Left lung (tissue), 4 donors: ENCODE measurements at regions not wholly inside any gene's neighbourhood (a gene's known extent, or its start where the extent isn't known, plus 50 kb on each side); places are given as distances from the start of the nearest gene placed in this dataset.

Experiments
- ATAC-seq: fragments of 200-7000 bp; cut with Tn5 transposase; one replicate; pipeline ENCODE4 v1.9.1; 2020; ENCODE audit warnings: moderate library complexity
- DNase-seq, 4 donors: peaks; one replicate each; pipeline ENCODE4 v3.0.0-alpha.2; 2013 to 2020
- H3K27ac ChIP-seq, 2 donors: fragments of 200-600 bp; sonication (generic) in 1 of 2; one replicate each; pipeline versions ENCODE4 v1.5.0 to v1.8.0; 2020 to 2021
- H3K27me3 ChIP-seq, 2 donors: fragments of 200-600 bp; sonication (generic) in 1 of 2; one replicate each; pipeline versions ENCODE4 v1.5.0 to v1.8.0; 2020 to 2021
- H3K36me3 ChIP-seq, 2 donors: fragments of 200-600 bp; sonication (generic) in 1 of 2; one replicate each; pipeline versions ENCODE4 v1.5.0 to v1.8.0; 2020 to 2021
- H3K4me1 ChIP-seq, 2 donors: fragments of 200-600 bp; one replicate each; pipeline ENCODE4 v1.8.0; 2021
- H3K4me3 ChIP-seq, 2 donors: fragments of 200-600 bp; sonication (generic) in 1 of 2; one replicate each; pipeline versions ENCODE4 v1.5.0 to v1.8.0; 2020 to 2021; ENCODE audit warnings: mild to moderate bottlenecking in 1 of 2
- H3K9me3 ChIP-seq, 2 donors: fragments of 200-600 bp; sonication (generic) in 1 of 2; one replicate each; pipeline versions ENCODE4 v1.5.0 to v1.8.0; 2020 to 2021
- intact Hi-C, 2 donors: fragments of 100-400 bp; cut with DNase I; formaldehyde crosslinking; loops; one replicate each; pipeline versions ENCODE4 v1.11.2 to v1.14.2; 2022
- TF ChIP-seq, protein P1 (sequence below), 2 donors: fragments of 200-600 bp; sonication (generic) in 1 of 2; IDR thresholded peaks; one replicate each; pipeline versions ENCODE4 v1.5.0 to v1.8.0; 2021; ENCODE audit warnings: antibody characterized with exemption in 2 of 2
- donor health status: DM: no; HTN: yes; CAD: no.
- donor health status: DM: no; HTN: no; CAD: no.

- ATAC-seq (no peak), DNase-seq (no peak)
- Histone ChIP-seq H3K9me3 (no peaks in the 10 kb centered on the region), H3K36me3 (no peaks in the 10 kb centered on the region), H3K4me1 (no peaks in the 10 kb centered on the region), H3K27me3 (no peaks in the 10 kb centered on the region), H3K4me3 (no peak overlapping the region), H3K27ac (no peak overlapping the region)
- TF ChIP-seq, protein P1, sequence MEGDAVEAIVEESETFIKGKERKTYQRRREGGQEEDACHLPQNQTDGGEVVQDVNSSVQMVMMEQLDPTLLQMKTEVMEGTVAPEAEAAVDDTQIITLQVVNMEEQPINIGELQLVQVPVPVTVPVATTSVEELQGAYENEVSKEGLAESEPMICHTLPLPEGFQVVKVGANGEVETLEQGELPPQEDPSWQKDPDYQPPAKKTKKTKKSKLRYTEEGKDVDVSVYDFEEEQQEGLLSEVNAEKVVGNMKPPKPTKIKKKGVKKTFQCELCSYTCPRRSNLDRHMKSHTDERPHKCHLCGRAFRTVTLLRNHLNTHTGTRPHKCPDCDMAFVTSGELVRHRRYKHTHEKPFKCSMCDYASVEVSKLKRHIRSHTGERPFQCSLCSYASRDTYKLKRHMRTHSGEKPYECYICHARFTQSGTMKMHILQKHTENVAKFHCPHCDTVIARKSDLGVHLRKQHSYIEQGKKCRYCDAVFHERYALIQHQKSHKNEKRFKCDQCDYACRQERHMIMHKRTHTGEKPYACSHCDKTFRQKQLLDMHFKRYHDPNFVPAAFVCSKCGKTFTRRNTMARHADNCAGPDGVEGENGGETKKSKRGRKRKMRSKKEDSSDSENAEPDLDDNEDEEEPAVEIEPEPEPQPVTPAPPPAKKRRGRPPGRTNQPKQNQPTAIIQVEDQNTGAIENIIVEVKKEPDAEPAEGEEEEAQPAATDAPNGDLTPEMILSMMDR (IDR thresholded peaks at IDR 0.05), result no peak
- intact Hi-C loops, result no loop called here
These were observed 112.0 kb upstream of the PKDCC start for GRCh38 chr2:41935825-41936224.

GRCh38 chr2:41936771-41937463 is 110.9 kb upstream of the PKDCC start:
- no peaks in the 10 kb centered on the region for H3K27me3 ChIP-seq
- H3K4me1 ChIP-seq, result no peaks in the 10 kb centered on the region
- ATAC-seq, result no peak
- H3K9me3 ChIP-seq, result no peaks in the 10 kb centered on the region
- H3K4me3 ChIP-seq, result no peak overlapping the region
- DNase-seq, result no peak
- H3K27ac ChIP-seq, result no peak overlapping the region
- TF ChIP-seq, protein P1 (IDR thresholded peaks at IDR 0.05), result no peak
- intact Hi-C loops, result no loop called here
- no peaks in the 10 kb centered on the region for H3K36me3 ChIP-seq

GRCh38 chr2:41937464-41937906 is 110.3 kb upstream of the PKDCC start:
- H3K36me3 ChIP-seq, result no peaks in the 10 kb centered on the region
- no peak for DNase-seq
- TF ChIP-seq, protein P1 (IDR thresholded peaks at IDR 0.05), result no peak
- no peak for ATAC-seq
- H3K27ac ChIP-seq, result no peak overlapping the region
- H3K4me1 ChIP-seq, result no peaks in the 10 kb centered on the region
- intact Hi-C loops, result no loop called here
- no peaks in the 10 kb centered on the region for H3K27me3 ChIP-seq
- H3K4me3 ChIP-seq, result no peak overlapping the region
- no peaks in the 10 kb centered on the region for H3K9me3 ChIP-seq

DNA sequence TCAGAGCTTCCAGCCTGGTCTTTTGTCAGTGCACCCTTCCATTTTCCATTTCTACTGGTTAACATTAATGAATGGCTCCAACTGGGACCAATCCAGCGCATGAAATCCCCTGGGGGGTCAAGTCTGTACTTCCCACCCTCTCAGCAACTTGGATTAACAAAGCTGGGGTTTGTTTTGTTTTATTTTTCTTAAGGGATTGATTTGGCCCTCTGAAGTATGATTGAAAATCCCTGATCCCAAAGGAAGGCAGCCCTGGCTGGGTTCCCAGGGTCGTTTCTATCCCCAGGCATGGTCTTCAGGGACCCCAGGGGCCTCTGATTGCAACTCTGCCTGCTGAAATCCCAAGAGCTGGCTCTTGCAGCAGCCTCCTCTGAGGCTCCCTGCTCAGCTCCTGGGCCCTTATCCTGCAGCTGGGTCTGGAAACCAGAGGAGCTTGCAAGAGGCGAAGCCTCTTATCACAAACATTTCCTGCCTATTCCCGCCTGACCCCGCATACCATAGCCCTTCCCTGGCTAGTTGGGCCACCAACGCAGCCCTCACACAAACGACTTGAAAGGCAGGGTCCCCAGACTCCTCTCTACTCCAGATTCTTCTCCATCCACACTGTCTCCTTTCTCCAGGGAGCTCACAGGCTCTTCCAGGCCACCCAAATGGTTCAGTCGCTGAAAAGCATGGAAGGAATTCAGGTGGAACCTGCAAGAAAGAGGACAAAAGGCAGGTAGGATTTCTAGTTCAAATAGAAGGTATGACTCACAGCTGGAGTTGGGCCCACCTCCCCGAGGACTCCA is 109.7 kb upstream of the PKDCC start:
- no peak for ATAC-seq
- DNase-seq, result peak in 1 of 4 donors; percentile 53
- Histone ChIP-seq H3K4me3 (no peak overlapping the region), H3K27me3 (no peaks in the 10 kb centered on the region), H3K9me3 (no peaks in the 10 kb centered on the region), H3K36me3 (no peaks in the 10 kb centered on the region), H3K27ac (peak overlapping the region in 1 of 2 donors; percentile 30), H3K4me1 (no peaks in the 10 kb centered on the region)
- TF ChIP-seq, protein P1 (IDR thresholded peaks at IDR 0.05), result no peak
- intact Hi-C loops, result no loop called here

DNA sequence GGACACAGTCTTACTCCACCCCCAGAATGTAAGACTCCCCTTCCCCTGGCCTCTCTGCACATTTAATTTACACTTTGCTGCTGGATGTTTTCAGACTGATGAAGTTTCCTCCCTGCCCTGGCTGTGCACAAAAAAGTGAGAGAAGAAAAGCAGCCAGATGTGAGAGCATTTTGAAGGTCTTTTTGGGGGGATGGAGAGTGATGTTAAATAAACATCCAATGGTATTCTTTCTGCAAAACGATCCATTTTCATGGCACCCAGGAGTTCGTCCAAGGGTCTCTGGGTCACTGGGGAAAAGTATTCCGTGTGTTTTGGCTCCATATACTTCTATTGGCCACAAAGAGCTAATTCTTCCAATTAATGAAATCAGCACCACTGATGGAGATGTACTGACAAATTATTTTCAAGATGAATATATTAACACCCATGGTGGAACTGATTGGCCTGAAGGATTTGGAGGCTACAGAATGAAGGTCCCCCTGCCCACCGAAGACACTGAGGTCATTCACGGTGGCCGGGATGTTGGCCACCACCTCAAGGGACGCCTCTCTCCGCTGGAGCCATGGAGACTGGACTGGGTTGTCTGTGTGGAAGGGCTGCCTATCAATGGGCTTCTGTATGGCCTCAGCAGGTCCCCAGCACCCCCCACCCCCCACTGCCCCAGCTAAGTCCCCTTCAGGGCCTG is 107.6 kb upstream of the PKDCC start:
- DNase-seq, result peak in 1 of 4 donors; percentile 65

More for the DNA sequence above, 107.6 kb upstream of the PKDCC start:
- Histone ChIP-seq H3K9me3 (no peaks in the 10 kb centered on the region), H3K27ac (peak overlapping the region in 1 of 2 donors; percentile 48), H3K27me3 (no peaks in the 10 kb centered on the region), H3K4me3 (no peak overlapping the region), H3K36me3 (no peaks in the 10 kb centered on the region), H3K4me1 (no peaks in the 10 kb centered on the region)
- TF ChIP-seq, protein P1 (IDR thresholded peaks at IDR 0.05), result no peak
- no peak for ATAC-seq
- intact Hi-C loops, result no loop called here
